IgD-negative memory B cell (primary cell): ENCODE measurements at regions not wholly inside any gene's neighbourhood (a gene's known extent, or its start where the extent isn't known, plus 50 kb on each side); places are given as distances from the start of the nearest gene placed in this dataset.
A peak's percentile ranks its signal among the peaks of the same experiment; 100 is the strongest.
"Not testable (repeated sequence)": the region's sequence is repeated elsewhere in the genome, so short reads cannot be mapped to it uniquely, and the experiment has no call there.

Experiments
- H3K27ac Mint-ChIP-seq, 3 donors: one replicate each; pipeline ENCODE4 v1.8.0; 2020 to 2022; ENCODE audit warnings: mild to moderate bottlenecking in 3 of 3, mixed read lengths in 3 of 3, moderate library complexity in 1 of 3
- H3K27me3 Mint-ChIP-seq: one replicate; pipeline ENCODE4 v1.8.0; 2021; ENCODE audit warnings: mixed read lengths
- H3K36me3 Mint-ChIP-seq: one replicate; pipeline ENCODE4 v1.8.0; 2020; ENCODE audit warnings: mild to moderate bottlenecking, mixed read lengths
- H3K4me1 Mint-ChIP-seq, 3 donors: one replicate each; pipeline ENCODE4 v1.8.0; 2020 to 2022; ENCODE audit warnings: mixed read lengths in 3 of 3, mild to moderate bottlenecking in 1 of 3
- H3K4me3 Mint-ChIP-seq, 4 donors: one replicate each; pipeline ENCODE4 v1.8.0; 2020 to 2022; ENCODE audit warnings: mild to moderate bottlenecking in 4 of 4, mixed read lengths in 4 of 4, moderate library complexity in 3 of 4
- H3K9me3 Mint-ChIP-seq, 3 donors: one replicate each; pipeline ENCODE4 v1.8.0; 2020 to 2021; ENCODE audit warnings: mixed read lengths in 3 of 3, mild to moderate bottlenecking in 1 of 3

- Mint-ChIP-seq H3K4me1 (peaks cover 31 to 45% (median 44%) of the 10 kb centered on the region in 3 donors), H3K27ac (peak overlapping the region in 1 of 3 donors; percentile 11), H3K36me3 (peaks cover 3% of the 10 kb centered on the region), H3K27me3 (no peaks in the 10 kb centered on the region), H3K4me3 (peak overlapping the region in 1 of 4 donors; percentile 27), H3K9me3 (no peaks in the 10 kb centered on the region)
Observed at GRCh38 chr15:31221936-31222515, 104.6 kb upstream of the KLF13 start.

DNA sequence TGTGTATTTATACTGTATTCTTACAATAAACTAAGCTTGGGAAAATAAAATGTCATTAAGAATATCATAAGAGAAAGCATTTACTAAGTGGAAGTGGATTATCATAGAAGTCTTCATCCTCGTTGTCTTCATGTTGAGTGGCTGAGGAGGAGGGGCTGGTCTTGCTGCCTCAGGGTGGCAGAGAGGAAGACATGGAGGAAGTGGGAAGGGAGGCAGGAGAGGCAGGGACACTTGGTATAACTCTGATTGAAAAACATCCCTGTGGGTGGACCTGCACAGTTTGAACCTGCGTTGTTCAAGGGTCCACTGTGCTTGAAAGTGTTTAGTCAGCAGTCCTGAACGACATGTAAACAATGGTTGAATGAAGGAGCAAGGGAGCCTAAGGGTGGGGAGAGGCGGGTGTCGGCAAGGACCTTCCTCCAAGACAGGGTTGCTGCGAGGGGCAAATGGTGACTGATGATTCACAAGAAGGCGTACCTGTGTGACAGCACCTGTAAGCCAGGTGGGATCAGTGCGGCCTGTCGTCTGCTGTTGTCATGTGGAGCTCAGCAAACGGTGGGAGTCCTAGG, 103.8 kb upstream of the KLF13 start:
- H3K4me3 Mint-ChIP-seq: peak overlapping the region in 2 of 4 donors; percentile 27 to 45
- peaks cover 28 to 46% (median 43%) of the 10 kb centered on the region in 3 donors for H3K4me1 Mint-ChIP-seq
- H3K36me3 Mint-ChIP-seq: peaks cover 3% of the 10 kb centered on the region
- no peaks in the 10 kb centered on the region for H3K9me3 Mint-ChIP-seq
- peak overlapping the region in 2 of 3 donors; percentile 11 to 40 for H3K27ac Mint-ChIP-seq
- H3K27me3 Mint-ChIP-seq: no peaks in the 10 kb centered on the region

DNA sequence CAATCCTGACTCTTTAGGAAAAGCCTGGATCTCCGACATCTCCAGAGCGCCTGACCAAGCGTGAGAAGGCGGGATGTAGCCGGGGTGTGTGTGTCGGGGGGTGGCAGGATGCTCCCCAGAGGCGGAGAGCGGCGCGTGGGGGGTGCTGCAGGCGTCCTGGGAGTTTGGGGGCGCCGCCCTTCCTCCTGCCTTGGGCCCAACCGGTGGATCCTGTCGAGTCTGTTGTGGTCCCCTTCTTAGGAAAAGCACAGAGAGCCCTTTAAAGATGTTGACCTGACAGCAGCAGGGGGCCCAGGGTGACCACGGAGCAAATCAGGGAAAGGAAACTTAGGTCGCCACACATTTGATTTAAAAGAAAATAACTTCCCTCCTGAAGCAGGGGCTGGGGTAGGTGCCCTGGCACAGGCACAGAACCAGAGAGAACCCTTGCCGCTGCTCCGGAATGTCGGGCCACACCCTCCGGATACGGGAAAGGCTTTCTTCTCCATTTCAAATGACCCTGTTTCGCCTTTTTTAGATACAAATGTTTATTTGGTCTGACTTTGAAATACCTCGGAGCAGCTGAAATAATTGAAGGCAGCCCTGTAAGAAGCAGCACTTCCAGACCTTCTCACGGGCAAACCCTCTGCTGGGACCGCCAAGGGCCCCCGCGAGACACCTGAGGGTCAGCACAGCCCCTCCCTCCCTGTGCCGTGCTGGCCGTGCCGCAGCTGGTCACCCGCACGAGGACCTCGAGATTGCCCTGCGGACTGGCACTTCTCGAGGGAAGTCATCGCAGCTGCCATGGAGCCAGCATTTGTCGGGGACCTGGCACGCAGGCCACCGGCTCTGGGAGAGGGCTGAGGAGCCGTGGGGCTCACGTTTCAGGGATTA, 102.9 kb upstream of the KLF13 start:
- no peaks in the 10 kb centered on the region for H3K27me3 Mint-ChIP-seq
- no peaks in the 10 kb centered on the region for H3K9me3 Mint-ChIP-seq
- H3K36me3 Mint-ChIP-seq: peaks cover 3% of the 10 kb centered on the region
- H3K27ac Mint-ChIP-seq: peak overlapping the region; percentile 11 to 94 (median 27)
- peaks cover 26 to 49% (median 46%) of the 10 kb centered on the region in 3 donors for H3K4me1 Mint-ChIP-seq
- H3K4me3 Mint-ChIP-seq: peak overlapping the region in 1 of 4 donors; percentile 57

DNA sequence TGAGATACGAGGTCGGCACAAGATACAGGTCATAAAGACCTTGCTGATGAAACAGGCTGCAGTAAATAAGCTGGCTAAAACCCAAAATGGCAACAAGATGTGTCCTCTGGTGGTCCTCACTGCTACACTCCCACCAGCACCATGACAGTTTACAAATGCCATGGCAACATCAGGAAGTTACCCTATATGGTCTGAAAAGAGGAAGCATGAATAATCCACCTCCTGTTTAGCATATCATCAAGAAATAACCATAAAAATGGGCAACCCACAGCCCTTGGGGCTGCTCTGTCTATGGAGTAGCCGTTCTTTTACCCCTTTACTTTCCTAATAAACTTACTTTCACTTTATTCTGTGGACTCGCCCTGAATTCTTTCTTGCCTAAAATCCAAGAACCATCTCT, 102.0 kb upstream of the KLF13 start:
- not testable (repeated sequence) for H3K36me3 Mint-ChIP-seq, H3K27me3 Mint-ChIP-seq, H3K9me3 Mint-ChIP-seq
- peak overlapping the region; percentile 27 to 94 (median 89) for H3K27ac Mint-ChIP-seq
- peak overlapping the region; percentile 30 to 70 (median 67) for H3K4me3 Mint-ChIP-seq
- peaks cover 26 to 49% (median 46%) of the 10 kb centered on the region in 3 donors for H3K4me1 Mint-ChIP-seq

DNA sequence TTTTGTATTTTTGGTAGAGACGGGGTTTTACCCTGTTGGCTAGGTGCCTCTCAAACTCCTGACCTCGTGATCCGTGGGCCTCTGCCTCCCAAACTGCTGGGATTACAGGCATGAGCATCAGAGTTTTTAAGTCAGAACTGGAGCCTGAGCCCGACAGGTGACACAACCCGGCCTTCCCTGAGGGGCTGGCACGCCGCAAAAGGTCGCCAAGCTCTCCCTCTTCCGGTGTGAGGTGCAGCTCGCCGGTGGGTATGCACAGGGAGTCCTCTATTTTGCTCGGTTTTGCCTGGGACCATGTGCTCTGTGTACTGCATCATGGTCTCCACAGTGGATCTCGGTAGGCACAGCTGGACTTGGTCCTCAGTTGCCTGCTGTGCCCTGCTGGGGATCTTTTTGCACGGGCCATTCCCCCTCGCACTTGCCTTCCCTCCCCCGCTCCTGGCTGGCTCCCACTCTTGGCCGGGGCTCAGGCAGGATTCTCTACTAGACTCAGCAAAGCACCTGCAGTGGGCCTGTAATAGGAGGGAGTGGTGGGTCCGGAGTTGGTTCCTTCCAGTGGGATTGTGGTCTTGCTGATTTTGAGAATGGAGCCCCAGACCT, 101.2 kb upstream of the KLF13 start:
- H3K4me1 Mint-ChIP-seq: peaks cover 23 to 47% (median 44%) of the 10 kb centered on the region in 3 donors
- no peak overlapping the region for H3K27ac Mint-ChIP-seq
- H3K36me3 Mint-ChIP-seq: peaks cover 3% of the 10 kb centered on the region
- H3K27me3 Mint-ChIP-seq: no peaks in the 10 kb centered on the region
- H3K9me3 Mint-ChIP-seq: no peaks in the 10 kb centered on the region
- peak overlapping the region in 1 of 4 donors; percentile 77 for H3K4me3 Mint-ChIP-seq

DNA sequence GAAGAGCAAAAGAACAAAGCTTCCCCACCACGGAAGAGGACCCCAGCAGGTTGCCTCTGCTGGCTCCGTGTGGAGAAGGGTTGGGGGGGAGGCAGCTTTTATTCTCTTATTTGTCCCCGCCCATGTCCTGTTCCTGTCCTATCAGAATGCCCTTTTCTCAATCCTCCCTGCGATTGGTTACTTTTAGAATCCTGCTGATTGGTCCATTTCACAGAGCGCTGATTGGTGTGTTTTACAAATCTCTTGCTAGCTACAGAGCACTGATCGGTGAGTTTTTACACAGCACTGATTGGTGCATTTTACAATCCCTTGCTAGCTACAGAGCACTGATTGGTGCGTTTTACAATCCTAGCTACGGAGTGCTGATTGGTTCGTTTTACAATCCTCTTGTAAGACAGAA, 100.6 kb upstream of the KLF13 start:
- Mint-ChIP-seq H3K9me3 (no peaks in the 10 kb centered on the region), H3K27ac (peak overlapping the region in 1 of 3 donors; percentile 35), H3K4me1 (peaks cover 29 to 51% (median 49%) of the 10 kb centered on the region in 3 donors), H3K36me3 (peaks cover 3% of the 10 kb centered on the region), H3K27me3 (no peaks in the 10 kb centered on the region), H3K4me3 (peak overlapping the region in 1 of 4 donors; percentile 77)

DNA sequence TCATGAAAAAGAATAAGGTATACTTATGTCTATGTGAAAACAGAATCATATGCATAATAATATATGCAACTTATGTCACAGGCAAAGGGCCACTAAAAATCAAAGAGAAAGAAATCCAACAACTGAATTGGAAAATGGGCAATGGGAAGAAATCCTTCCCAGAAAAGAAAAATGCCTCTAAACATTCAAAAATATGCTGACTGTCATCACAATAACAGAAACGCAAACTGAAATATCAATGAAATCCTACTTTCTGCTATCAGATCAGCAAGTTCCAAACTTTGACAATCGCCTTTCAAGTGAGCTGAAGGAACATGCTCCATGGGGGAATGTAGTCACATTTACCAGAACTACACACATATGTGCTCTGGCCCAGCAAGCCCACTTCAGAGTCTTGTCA, 99.4 kb upstream of the KLF13 start:
- peaks cover 6% of the 10 kb centered on the region for H3K36me3 Mint-ChIP-seq
- peaks cover 36 to 59% (median 53%) of the 10 kb centered on the region in 3 donors for H3K4me1 Mint-ChIP-seq
- no peaks in the 10 kb centered on the region for H3K9me3 Mint-ChIP-seq
- no peak overlapping the region for H3K27ac Mint-ChIP-seq
- peak overlapping the region in 2 of 4 donors; percentile 84 to 94 for H3K4me3 Mint-ChIP-seq
- H3K27me3 Mint-ChIP-seq: no peaks in the 10 kb centered on the region

DNA sequence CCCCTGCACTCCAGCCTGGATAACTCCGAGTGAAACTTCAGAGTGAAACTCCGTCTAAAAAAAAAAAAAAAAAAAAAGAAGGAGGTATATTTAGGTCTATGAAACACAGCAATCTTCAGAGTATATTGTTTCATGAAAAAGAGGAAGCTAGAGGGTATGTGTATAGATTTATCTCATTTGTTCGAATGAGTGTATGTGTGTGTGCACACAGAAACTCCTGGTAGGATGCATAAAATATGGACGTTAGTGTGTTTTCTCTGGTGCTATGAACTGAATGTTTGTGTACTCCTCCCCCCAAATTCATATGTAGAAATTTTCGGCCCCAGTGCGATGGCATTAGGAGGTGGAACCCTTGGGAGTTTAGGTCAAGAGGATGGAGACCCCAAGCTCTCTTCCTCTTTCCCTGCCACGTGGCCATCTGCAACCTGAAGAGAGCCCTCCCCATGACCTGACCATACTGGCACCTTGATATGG, 98.6 kb upstream of the KLF13 start:
- no peaks in the 10 kb centered on the region for H3K9me3 Mint-ChIP-seq
- no peaks in the 10 kb centered on the region for H3K27me3 Mint-ChIP-seq
- H3K36me3 Mint-ChIP-seq: peaks cover 7% of the 10 kb centered on the region
- peak overlapping the region; percentile 82 to 94 (median 89) for H3K4me3 Mint-ChIP-seq
- H3K4me1 Mint-ChIP-seq: peaks cover 36 to 53% (median 52%) of the 10 kb centered on the region in 3 donors
- H3K27ac Mint-ChIP-seq: peak overlapping the region; percentile 17 to 86 (median 37)

GRCh38 chr15:31228980-31229826, 97.4 kb upstream of the KLF13 start:
- H3K9me3 Mint-ChIP-seq: no peaks in the 10 kb centered on the region
- H3K4me3 Mint-ChIP-seq: peak overlapping the region; percentile 82 to 94 (median 89)
- H3K36me3 Mint-ChIP-seq: peaks cover 7% of the 10 kb centered on the region
- peaks cover 1% of the 10 kb centered on the region for H3K27me3 Mint-ChIP-seq
- H3K4me1 Mint-ChIP-seq: peaks cover 36 to 55% (median 55%) of the 10 kb centered on the region in 3 donors
- peak overlapping the region; percentile 53 to 86 (median 79) for H3K27ac Mint-ChIP-seq

DNA sequence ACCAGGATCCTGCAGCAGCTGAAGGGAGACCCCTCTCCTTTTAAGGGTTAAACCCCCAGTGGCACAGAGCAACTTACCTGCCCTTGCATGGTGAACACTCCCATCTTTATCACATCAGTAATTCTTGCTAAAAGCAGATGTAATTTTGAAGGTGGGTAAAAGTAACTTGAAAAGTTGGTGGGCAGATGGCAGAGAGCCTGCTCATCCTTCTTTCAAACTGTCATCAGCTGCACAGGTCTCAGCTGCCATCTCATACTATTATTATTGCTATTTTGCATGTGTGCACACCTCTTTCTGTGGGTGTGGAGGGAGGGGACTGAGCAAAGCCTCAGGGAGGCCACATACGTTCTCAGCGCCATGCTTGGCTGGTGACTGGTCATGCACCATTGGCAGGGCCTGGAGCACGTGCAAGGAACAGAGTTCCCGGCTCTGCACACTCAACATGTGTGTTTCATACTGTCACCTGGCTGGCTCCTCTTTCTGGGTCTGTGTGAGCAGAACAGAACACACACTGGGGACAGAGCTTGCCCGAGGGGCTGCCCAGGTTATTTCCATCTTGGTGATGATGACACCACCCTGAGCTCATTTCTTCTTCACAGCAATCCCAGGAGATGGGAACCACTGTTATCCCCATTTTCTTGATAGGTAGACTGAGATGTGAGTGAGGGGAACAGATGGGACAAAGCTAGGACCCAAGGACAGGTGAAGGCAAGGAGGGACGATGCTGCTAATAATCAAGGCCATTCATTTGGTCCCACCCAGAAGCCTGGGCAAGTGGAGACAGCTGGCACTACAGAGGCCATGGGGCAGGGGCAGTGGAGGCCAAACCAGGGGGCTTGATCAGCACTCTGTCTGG, 95.8 kb upstream of the KLF13 start:
- Mint-ChIP-seq H3K4me3 (peak overlapping the region; percentile 77 to 94 (median 87)), H3K4me1 (peaks cover 37 to 54% (median 50%) of the 10 kb centered on the region in 3 donors), H3K27me3 (peaks cover 1% of the 10 kb centered on the region), H3K9me3 (no peaks in the 10 kb centered on the region), H3K27ac (peak overlapping the region; percentile 28 to 80 (median 79)), H3K36me3 (peaks cover 7% of the 10 kb centered on the region)

DNA sequence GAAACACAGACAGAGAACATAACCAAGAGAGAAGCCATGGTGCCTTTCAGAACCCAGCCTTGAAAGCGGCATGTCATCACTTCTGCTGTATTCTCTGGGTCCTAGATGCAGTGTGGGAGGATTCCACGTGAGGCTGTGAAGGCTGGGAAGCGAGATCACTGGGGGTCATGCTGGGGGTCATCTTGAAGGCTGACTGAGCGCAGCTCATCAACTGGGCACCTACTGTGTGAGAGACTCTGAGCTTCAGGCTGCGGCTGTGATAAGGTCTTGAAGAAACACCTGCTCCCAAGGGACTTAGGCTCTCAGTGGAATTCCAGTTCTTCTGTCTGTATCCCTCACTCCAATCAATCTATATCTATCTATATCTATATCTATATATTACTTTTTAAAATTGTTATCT, 91.8 kb upstream of the KLF13 start:
- H3K27me3 Mint-ChIP-seq: peaks cover 1% of the 10 kb centered on the region
- H3K9me3 Mint-ChIP-seq: no peaks in the 10 kb centered on the region
- H3K4me3 Mint-ChIP-seq: no peak overlapping the region
- peaks cover 45 to 57% (median 52%) of the 10 kb centered on the region in 3 donors for H3K4me1 Mint-ChIP-seq
- peaks cover 7% of the 10 kb centered on the region for H3K36me3 Mint-ChIP-seq
- peak overlapping the region in 1 of 3 donors; percentile 88 for H3K27ac Mint-ChIP-seq

DNA sequence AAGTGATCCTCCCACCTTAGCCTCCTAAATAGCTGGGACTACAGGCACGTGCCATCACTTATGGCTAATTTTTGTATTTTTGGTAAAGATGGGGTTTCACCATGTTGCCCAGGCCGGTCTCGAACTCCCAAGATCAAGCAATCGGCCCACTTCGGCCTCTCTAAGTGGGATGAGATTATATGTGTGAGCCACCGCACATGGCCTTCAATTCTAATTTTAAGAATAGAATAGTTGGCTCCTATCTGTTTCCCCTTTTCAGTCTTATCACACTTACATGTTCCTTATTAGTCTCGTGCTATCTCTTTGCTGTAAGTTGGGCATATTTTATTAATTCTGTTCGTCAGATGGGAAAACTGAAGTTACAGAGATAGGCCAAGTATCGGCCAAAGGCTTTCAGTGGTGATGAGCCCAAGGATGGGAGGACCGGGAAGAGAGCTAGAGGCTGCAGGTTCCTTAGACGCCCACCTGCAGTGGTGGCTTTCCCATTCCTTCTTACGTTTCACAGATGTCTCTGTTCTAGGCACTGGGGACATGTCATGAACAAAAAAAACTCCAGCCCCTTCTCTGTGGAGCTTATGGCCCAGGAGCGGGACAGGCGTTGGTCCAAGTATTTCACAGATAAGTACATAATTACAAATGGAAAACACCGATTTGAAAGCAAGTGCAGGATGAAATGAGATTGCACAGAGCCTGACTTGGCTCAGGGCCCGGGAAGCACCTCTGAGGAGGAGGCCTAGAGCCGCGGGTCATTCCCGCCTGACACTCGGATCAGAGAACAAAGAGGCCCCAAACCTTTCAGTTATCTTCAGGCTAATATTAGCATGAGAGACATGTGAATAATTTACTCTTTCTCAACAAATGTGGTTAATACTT, 91.1 kb upstream of the KLF13 start:
- peaks cover 7% of the 10 kb centered on the region for H3K36me3 Mint-ChIP-seq
- H3K27me3 Mint-ChIP-seq: peaks cover 1% of the 10 kb centered on the region
- peaks cover 42 to 53% (median 50%) of the 10 kb centered on the region in 3 donors for H3K4me1 Mint-ChIP-seq
- peak overlapping the region in 2 of 3 donors; percentile 3 to 88 for H3K27ac Mint-ChIP-seq
- H3K4me3 Mint-ChIP-seq: peak overlapping the region in 2 of 4 donors; percentile 45 to 84
- no peaks in the 10 kb centered on the region for H3K9me3 Mint-ChIP-seq
